ENCODE measurements at regions not wholly inside any gene's neighbourhood (a gene's known extent, or its start where the extent isn't known, plus 50 kb on each side); places are given as distances from the start of the nearest gene placed in this dataset.

GRCh38 chr3:77807312-77807711 lies 767.4 kb downstream of the ROBO2 start:
- DNase-seq (ENCODE audit: insufficient read length, low spot score) (no peak), FAIRE-seq (no peak)
- TF ChIP-seq, protein P1, sequence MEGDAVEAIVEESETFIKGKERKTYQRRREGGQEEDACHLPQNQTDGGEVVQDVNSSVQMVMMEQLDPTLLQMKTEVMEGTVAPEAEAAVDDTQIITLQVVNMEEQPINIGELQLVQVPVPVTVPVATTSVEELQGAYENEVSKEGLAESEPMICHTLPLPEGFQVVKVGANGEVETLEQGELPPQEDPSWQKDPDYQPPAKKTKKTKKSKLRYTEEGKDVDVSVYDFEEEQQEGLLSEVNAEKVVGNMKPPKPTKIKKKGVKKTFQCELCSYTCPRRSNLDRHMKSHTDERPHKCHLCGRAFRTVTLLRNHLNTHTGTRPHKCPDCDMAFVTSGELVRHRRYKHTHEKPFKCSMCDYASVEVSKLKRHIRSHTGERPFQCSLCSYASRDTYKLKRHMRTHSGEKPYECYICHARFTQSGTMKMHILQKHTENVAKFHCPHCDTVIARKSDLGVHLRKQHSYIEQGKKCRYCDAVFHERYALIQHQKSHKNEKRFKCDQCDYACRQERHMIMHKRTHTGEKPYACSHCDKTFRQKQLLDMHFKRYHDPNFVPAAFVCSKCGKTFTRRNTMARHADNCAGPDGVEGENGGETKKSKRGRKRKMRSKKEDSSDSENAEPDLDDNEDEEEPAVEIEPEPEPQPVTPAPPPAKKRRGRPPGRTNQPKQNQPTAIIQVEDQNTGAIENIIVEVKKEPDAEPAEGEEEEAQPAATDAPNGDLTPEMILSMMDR (IDR thresholded peaks at IDR 0.05; ENCODE audit: insufficient read depth, missing control alignments), result no peak

DNA sequence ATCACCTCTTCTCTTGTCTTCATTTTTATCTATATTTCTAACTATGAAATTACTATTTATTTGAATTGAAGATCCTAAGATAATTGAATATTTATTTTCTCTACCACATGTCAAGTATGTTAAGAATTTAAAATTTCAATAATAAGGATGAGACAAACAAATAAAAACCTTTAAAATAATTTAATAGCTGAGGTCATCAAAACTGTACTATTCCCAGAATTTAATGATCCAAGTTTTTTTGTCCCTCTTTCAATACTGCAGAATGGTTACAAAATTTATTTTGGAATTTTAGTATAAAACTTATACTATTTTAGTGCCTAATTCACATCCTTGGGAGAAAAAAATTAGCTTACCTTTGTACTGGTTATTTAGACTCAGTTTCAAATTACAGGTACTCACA lies 774.9 kb downstream of the ROBO2 start:
- DNase-seq (ENCODE audit: insufficient read length, low spot score), result no peak
- TF ChIP-seq, protein P1 (IDR thresholded peaks at IDR 0.05; ENCODE audit: insufficient read depth, missing control alignments), result no peak
- no peak for FAIRE-seq

DNA sequence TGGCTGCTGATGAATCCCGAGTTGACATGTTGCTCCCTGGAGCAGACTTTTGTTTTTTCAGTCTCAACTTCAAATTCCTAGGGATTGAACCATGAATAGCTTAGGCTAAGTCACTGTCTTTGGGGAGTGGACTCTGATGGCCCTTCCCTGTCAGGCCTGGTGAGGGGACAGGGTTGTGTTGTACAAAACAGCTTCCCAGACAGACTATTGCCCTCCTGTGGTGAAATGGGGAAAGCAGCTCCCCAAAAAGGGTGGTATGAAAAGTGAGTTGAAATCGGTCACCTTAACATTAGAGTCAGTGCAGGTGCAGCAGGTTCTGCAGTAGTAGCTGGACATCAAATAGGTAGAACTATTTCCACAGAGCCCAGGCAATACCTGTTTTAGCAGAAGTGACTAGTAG lies 775.6 kb downstream of the ROBO2 start:
- no peak for FAIRE-seq
- TF ChIP-seq, protein P1 (IDR thresholded peaks at IDR 0.05; ENCODE audit: insufficient read depth, missing control alignments), result peak; percentile 31
- no peak for DNase-seq (ENCODE audit: insufficient read length, low spot score)

- DNase-seq (ENCODE audit: insufficient read length, low spot score) (no peak), FAIRE-seq (no peak)
- TF ChIP-seq, protein P1 (IDR thresholded peaks at IDR 0.05; ENCODE audit: insufficient read depth, missing control alignments), result no peak
These were observed 776.5 kb downstream of the ROBO2 start for GRCh38 chr3:77816366-77816765.

- DNase-seq (ENCODE audit: insufficient read length, low spot score) (no peak), FAIRE-seq (no peak)
- TF ChIP-seq, protein P1 (IDR thresholded peaks at IDR 0.05; ENCODE audit: insufficient read depth, missing control alignments), result no peak
These were observed 785.3 kb downstream of the ROBO2 start for GRCh38 chr3:77825001-77825827.

DNA sequence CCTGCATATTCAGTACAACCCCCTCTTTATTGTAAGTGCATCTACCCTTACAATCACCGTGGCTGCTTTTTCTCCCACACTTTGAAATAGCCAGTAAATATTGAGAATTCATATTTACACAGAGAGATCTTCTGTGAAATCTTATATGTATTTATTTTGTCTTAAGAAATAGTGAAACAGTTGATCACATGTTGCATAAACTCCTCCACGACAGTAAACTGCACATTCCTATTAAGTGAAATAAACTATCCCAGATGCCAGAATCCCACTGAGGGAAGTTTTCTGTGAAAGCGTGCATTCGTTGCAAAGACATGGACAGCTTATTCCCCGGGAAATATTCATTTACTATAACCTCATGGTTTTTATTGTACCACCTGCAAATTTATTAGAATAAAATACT lies 796.0 kb downstream of the ROBO2 start:
- TF ChIP-seq, protein P1 (IDR thresholded peaks at IDR 0.05; ENCODE audit: insufficient read depth, missing control alignments), result no peak
- DNase-seq (ENCODE audit: insufficient read length, low spot score), result no peak
- no peak for FAIRE-seq

DNA sequence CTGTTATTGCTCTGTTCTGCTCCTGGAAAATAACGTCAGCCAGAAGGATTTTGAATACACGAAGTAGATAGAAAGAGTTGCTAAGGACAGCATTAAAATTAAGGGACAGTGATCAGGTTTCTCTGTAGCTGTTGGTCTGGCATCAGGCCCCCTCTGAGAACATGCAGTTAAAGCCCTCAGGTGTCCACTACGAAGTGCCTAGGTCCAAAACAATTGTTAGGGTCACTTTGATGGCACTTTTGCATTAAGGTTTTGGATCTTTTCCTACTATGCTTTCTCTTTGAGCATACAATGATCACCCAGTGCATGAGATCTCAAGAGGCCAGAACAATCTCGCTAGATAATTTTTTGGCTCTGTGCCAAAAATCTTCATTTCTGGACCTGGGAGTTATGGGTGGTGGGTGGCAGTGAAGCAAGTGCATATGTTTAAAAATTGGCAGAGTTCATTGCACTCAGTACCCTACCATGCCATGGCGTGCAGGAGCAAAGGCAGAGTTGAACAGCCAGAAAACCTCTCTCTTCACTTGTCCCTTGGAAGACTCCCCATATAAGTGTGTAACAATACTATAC lies 797.6 kb downstream of the ROBO2 start:
- TF ChIP-seq, protein P1 (IDR thresholded peaks at IDR 0.05; ENCODE audit: insufficient read depth, missing control alignments), result no peak
- DNase-seq (ENCODE audit: insufficient read length, low spot score) (no peak), FAIRE-seq (no peak)

All from D721Med (cell line).